ENCODE measurements at regions not wholly inside any gene's neighbourhood (a gene's known extent, or its start where the extent isn't known, plus 50 kb on each side); places are given as distances from the start of the nearest gene placed in this dataset.
"Not testable (repeated sequence)": the region's sequence is repeated elsewhere in the genome, so short reads cannot be mapped to it uniquely, and the experiment has no call there.

DNA sequence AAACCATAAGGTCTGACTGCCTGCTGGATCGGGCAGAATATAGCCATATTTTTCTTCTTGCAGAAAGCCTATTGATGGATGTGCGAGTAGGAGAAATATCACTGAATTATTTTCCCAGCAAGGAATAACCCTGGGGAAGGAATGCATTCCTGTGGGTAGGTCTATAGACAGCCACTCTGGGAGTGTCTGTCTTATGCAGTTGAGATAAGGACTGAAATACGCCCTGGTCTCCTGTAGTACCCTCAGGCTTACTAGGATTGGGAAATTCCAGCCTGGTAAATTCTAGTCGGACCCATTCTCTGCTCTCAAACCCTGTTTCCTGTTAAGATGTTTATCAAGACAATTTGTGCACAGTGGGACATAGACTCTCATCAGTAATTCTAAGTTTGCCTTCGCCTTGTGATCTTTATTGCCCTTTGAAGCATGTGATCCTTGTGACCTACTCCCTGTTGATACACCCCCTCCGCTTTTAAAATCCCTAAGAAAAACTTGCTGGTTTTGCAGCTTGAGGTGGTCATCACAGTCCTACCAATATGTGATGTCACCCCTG lies 506.3 kb downstream of the SOX11 start:
- not testable (repeated sequence) for DNase-seq (ENCODE audit: low read depth in 2 of 2)

DNA sequence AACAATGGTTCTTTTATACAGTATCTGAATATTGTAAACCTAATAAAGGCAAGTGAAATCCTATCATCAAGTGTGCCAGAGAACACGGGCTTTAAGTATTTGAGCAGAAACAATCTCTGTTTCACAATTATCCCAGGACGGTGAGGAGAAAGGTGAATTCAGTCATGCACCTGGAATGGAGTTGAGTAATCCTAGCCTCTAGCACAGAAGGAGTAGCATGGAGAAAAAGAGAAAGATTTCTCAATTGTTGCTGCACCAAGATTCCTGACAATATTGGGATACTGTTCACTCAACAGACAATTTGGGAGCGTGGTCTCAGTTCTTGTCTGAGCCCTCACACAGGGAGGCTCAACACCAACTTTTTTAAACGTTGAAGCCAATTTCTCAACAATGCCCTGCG lies 510.6 kb downstream of the SOX11 start:
- DNase-seq (ENCODE audit: low read depth in 2 of 2): no peak

DNA sequence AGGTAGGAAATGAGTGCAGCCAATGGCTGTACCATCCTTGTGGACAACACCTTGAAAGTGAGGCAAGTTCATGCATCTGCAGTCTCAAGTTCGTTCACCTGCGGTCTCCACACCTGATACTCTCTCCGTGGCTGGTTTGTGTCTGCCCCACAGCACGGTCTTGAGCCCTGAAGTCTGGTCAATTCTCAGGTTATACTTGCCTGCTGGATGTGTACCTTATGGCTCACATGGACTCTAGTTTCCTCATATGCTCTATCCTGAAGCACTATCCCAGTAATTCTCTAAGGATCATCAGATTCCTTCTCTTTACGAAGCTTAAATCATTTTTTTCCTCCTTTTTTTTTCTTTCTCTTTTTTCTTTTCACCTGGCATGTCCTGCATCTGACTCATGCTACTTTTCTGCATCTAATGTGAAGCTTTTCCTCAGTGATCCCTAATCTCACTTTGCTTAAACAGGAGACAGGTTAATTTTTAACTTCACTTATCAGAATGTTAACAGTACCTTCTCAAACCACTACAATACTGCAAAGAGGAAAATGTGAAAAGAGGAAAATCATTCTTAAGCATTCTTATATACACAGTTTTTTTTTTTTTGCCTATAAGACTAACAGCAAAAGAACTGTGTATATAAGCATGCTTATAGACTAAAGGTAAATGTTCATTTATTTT lies 511.2 kb downstream of the SOX11 start:
- DNase-seq (ENCODE audit: low read depth in 2 of 2): no peak

DNA sequence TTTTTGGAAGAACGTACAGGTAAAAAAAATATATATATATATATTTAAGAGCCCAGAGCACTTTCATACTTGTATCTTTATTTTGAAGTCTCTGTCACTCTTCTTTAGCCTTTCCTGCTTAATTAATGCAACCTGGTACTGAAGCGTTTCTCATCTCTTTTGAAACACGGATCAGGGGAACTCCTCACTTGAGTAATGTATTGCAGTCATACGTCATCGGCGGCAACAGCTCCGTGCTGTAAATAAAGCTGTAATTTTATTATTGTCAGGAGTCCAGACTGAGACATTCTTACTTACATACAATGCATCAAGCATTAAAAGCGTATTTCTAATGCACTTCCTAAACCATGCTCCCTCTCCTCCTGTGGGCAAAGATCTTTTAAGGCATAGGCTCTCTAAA lies 514.7 kb downstream of the SOX11 start:
- DNase-seq (ENCODE audit: low read depth in 2 of 2): no peak

DNA sequence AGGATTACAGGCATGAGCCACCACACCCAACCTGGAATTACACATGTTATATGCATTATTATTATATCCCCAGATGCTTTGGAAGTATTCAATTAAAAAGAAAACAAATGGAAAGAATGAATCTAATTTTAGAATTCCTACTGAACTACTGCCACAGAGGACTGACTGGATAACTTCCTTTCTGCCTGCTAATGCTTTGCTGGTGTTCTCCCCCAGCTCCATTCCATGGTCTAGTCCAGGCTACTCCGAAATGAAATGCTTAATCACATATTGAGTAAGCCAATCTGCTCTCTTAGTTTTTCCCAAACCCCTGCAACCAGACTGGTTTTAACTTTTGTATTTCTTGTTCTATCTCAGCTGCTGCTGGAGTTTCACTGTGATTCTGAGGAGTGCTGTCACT lies 519.1 kb downstream of the SOX11 start:
- DNase-seq (ENCODE audit: low read depth in 2 of 2): no peak

DNA sequence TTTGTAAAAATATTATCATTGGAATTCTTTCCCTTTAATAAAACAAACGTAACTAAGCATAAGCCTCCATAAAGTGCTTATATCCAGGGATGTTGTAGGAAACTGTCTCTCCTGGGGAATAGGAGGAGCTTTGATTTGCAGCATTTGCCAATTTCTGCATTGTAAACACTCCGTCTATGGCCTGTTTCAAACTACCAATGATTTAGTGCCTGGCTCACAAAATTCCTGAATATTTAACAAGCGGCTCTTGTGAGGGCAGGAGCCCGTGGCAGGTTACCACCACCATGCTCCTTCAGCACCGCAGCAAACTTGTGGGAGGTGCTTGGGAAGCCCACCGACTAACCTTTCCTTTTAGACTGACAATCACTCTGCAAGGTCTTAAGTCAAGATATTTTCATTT lies 520.3 kb downstream of the SOX11 start:
- DNase-seq (ENCODE audit: low read depth in 2 of 2): no peak

DNA sequence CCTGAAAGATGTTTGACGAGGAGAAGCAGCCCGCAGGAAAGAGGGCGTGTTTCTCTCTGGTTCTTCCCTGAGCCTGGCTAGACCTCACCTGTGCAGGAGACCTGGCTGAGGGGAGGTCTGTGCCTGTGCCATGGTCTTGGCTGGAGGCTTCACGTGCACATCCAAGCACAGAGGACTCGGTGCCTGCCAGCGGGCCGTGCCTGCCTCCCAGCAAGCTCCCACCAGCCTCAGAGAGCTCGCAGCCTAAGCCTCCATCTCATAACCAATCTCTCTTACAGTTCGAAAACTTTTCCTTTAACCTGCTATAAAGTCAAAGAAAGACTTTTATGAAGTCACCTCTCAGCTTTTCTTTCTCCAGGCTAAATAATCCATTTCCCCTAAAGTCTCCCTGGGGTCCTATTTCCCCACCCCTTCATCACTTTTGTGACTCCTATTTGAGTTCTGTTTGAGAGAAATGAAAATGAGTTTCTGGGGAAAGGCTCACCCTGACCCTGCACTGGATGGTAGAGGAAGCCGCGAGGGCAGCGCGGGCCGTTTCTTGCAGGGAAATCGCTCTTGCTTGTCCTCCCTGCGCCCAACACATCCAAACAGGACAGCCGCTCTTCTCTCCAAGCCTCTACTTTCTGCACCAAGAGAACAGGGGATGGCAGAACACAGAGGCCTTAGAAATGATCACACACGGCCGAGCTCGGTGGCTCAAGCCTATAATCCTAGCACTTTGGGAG lies 521.0 kb downstream of the SOX11 start:
- DNase-seq (ENCODE audit: low read depth in 2 of 2): no peak

DNA sequence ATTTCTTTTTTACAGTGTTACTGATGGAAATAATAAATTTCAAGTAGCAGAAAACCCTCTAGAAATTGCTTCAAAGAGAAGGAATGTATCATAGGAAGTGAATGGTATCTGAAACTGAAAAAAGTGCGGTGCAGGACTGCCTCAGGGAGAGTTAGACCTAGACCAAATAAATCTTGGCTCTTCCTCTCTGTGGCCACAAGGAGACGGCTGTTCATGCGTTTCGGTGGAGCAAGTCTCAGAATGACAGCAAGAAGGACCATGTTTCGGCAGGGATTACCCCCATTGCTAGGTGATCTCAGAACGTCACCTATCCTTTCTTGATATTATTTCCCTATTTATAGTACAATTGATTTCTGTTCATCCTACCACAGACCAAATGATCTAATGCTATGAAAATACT lies 522.3 kb downstream of the SOX11 start:
- no peak for DNase-seq (ENCODE audit: low read depth in 2 of 2)

DNA sequence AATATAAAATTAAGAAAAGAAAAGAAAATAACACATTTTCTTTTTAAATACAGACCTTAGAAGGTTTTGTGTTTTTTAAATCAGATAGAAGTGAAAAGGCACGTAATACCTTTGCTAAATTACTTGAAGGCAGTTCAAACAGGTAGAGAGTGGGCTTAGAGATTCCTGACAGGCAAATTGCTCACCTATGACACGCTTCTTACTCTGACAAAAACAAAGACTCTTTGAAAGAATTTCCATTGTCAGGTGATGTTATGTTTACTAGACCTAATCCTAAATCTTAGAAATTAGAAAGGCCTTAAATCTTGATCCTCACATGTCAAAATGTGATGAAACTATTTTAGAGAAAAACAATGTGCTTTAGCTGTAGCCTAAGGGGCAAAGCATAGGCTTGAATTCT lies 522.9 kb downstream of the SOX11 start:
- DNase-seq (ENCODE audit: low read depth in 2 of 2): no peak

DNA sequence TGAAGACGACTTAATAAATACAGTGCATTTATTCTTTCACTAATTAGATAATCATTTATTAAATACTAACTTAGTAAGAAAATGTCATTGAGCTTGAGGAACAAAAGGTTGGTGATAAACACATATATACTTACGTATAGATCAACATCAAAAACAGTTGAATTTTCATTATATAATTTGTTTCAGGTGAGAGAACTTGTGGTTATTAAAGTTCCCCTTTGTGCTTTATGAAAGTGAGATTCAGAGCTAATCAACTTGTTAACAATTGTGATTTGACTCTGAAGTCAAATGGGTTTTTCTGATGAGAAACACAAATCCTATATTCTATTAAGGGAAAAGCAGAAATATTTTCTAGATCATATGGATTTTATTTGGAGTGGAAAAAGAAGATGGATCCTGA lies 524.0 kb downstream of the SOX11 start:
- no peak for DNase-seq (ENCODE audit: low read depth in 2 of 2)

DNA sequence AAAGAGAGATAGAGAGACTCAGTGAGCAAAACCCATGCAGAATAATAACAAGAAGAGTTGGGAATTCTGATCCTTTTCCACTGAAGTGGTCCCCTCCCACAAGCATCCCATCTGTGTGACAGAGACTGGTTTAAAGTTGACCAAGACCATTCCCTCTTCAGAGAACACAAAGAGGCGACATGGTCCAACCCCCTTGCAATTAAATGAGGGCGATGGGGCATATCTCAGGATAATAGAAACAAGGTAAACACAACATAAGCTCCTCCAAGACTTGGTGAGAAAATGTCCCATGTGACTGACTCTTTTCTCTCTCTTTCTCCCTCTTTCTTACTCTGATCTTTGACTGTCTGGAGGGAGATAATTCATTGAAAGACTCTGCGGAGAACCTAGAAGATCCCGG lies 526.7 kb downstream of the SOX11 start:
- no peak for DNase-seq (ENCODE audit: low read depth in 2 of 2)

DNA sequence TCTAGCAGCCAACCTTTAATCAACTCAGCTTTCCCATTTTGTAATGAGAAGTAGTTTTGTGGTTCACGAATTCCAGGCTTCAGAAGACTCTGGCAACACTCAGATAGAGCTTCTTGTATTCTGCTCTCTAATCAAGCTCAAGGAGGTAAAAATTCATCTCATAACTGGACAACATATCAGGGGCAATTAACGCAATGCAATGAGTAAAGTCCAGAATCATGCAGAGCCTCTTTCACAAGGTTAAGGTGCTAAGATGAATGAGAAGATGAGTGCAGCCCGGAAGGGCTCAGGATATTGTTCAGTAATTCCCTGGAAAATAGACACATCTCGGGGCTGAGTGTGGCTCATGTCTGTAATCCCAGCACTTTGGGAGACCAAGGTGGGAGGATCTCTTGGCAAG lies 527.7 kb downstream of the SOX11 start:
- no peak for DNase-seq (ENCODE audit: low read depth in 2 of 2)

DNA sequence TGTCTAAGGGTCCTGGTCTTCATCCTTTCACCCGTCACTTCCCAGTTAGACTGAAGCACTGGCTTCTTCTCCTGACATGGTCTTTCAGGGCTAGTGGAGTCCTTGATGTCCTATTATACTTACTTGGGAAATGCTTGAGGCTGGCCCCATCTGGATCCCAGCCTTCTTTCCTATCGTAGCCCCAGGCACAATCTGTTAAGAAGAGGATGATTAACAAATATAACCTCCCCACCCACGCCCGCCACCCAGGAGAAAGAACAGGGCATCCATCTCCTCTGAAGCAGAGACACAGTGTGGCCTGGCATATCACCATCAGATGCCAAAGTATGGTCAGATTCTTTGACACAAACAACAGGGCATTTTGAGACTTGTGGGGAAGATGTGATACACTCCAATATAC lies 530.1 kb downstream of the SOX11 start:
- no peak for DNase-seq (ENCODE audit: low read depth in 2 of 2)

DNA sequence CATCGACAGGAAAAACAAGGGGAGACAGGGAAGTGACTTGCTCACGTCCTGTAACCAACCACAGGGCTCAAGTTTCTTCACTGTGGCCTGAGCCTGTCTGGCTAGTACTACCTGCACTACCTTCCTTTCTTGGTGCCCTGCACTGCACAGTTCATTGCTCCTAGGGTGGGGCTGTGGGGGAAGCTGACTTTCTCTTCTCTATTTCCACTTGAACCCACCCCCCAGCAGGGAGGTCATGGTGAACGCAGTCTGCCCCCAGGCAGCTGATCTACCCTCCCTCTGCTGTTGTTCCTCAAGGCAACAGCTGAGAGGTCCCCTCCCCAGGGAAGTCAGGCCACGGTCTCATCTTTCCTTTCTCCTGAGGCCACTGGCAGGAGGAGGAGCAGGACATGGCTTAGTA lies 532.1 kb downstream of the SOX11 start:
- no peak for DNase-seq (ENCODE audit: low read depth in 2 of 2)

DNA sequence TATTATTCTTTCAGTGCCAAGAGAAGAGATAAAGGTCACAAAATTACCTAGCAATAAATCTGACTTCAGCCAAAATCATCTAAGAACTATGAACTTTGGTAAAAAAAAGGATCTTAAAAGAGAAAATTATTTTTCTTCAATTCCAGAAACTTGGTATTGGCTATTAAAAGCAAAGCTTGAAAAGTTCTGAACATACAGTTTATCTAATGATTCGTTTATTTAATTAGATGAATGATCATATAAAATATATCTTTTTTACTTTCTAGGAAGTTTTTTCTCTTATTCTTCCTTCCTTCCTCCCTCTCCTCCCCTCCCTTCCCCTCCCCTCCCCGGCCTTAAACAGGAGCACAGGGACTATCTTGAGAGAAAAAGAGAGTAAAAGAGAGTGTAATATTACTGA lies 536.1 kb downstream of the SOX11 start:
- DNase-seq (ENCODE audit: low read depth in 2 of 2): no peak

DNA sequence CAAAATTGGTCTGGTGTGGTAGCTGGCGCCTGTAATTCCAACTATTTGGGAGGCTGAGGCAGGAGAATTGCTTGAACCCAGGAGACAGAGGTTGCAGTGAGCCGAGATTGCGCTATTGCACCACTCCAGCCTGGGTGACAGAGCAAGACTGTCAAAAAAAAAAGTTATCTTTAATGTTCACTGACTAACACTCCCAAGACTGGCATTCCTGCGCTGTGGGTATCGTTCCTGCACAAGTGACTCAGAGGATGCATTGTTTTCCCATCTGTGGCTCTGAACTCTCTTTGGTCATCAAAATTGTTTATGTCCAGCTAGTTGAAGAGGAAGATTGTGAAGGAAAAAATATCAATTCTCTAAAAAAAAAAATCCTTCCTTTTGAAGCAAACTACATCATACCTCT lies 539.0 kb downstream of the SOX11 start:
- DNase-seq (ENCODE audit: low read depth in 2 of 2): no peak

DNA sequence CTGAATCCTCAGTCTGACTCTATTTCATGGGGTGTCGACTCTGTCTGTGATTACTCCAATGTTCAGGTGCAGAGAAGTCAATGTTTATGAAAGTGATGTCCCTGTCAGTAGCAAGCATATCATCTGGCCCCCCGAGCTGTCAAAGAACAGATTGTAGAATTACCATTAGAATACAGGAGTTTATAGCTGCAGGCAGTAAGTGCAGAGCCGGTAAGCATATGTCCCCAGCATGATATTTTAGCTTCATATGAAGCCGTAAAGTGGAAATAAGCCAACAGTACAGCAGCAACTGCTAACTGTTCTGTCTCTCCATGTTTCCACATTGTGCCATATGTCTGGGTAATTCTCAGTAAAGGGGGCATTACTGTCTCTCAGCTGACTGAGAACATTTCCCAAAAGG lies 541.8 kb downstream of the SOX11 start:
- no peak for DNase-seq (ENCODE audit: low read depth in 2 of 2)

DNA sequence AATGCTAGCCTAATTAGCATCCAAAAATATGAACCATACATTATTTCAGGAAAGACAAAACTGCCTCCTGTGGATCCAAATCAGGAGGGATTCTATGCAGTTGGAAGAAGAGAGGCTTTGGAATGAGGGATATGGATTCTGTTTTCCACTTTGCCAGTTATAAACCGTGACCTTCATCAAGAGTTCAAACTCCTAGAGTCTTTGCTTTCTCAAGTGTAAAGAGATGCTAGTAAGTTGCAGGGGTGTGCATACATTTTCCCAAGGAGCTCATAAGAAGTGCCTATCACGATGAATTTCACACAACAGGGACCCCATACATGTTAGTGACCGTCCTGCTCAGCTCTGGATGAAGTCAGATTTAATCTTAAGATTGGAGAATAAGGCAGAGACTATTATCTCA lies 542.5 kb downstream of the SOX11 start:
- no peak for DNase-seq (ENCODE audit: low read depth in 2 of 2)

DNA sequence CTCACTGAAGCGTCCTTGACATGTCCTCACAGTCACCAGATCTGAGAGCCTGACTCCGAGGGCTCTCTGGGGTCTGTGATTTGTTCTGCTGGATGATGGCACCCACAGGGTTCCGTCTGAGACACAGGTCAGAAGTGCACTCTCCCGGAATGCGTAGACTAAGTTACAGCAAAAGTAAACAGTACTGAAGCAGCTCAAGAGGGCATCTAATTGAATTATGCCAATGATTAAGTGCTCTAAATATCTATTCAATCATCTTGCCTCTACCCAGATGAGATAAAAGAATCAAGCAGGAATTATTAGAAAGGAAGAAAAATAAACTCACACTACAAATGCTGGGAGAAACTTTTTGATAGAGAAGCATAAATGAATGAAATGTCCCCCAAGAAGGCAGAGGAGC lies 544.1 kb downstream of the SOX11 start:
- DNase-seq (ENCODE audit: low read depth in 2 of 2): no peak

DNA sequence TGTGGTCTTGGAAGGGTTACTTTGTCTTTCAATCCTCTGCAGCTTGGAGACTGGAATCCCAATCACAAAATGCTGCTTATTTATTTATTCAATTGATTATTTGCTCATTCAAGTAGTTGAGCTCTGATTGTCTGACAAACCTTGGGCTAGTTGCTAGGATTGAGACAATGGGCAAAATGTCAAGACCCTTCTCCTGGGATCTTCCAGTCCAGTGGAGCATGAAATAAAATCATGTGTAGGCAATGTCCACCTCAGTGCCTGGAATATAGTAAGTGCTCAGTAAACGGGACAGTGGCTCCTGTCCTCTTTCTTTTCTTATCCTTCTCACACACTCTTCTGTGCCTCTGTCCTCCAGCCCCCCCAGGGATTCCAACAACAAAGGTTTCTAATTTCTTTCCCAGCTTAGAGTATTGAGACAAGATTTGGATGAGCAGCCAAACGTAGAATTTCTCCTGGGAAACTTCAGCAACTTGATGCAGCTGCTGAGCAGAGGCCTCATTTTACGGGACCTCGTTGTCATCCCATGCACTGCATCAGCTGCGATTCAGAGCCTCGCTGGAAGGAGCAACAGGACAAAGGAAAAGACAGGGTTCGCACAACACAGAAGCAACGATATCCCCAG lies 545.0 kb downstream of the SOX11 start:
- no peak for DNase-seq (ENCODE audit: low read depth in 2 of 2)

DNA sequence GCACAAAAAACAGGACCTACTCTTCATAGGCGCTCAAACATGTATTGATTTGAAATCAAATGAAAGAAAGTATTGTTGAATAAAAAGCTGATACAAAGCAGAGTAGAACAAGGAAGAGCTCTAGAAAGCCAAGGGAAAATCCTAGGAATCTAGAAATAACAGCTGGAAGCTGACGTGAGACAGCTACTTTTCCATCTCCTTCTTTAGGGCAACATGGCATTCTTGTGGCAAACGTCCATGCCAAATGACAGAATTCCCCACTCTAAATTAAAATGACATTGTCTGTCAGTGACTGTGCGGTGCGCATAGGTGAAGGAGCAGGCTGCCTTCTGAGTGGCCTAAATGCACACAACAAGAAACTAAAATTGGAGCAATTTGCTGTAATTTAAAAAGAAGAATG lies 557.4 kb downstream of the SOX11 start:
- DNase-seq (ENCODE audit: low read depth in 2 of 2): no peak

DNA sequence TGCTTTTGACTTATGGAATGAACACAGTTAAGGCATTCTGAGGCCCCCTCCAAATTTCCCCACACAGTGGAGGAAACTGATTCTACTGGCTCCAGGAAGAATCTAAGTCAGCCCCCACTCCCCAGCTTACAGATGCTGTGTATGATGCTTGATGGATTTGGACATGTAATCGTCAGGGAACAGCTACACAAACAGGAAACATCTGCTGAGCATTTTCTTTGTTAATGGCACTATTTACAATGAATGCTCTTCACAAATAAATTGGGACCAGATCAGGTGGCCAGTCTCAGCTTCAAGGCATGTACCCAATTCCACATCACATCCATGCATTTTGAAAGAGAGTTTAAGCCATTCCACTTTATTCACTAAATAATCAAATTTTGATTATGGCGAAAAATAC lies 562.3 kb downstream of the SOX11 start:
- no peak for DNase-seq (ENCODE audit: low read depth in 2 of 2)

DNA sequence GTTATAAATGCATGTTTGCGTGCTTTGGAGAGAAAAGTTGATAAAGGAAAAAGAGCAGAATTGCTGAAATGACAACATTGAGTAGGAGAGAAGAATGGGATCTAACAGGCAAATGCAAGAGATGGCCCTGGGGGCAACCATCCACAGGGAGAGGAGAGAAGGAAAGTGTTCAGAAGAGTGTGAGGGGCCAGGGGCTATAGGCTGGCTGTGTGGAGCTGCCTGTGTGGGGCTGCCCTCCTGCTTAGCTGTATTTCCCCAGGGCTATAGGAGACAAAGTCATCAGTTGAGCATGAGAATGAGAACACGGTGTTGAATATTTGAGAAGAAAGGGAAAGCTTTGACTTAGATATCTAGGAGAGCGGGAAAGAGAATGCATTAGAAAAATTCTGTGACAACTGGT lies 572.0 kb downstream of the SOX11 start:
- DNase-seq (ENCODE audit: low read depth in 2 of 2): no peak
